ENCODE measurements at regions not wholly inside any gene's neighbourhood (a gene's known extent, or its start where the extent isn't known, plus 50 kb on each side); places are given as distances from the start of the nearest gene placed in this dataset.
"Not testable (repeated sequence)": the region's sequence is repeated elsewhere in the genome, so short reads cannot be mapped to it uniquely, and the experiment has no call there.

GRCh38 chr5:165035520-165035919 lies 1530.1 kb downstream of the MAT2B start:
- H3K4me3 Mint-ChIP-seq (ENCODE audit: unreplicated experiment): no peak overlapping the region
- DNase-seq (ENCODE audit: unreplicated experiment): peak; percentile 41
- no peak overlapping the region for H3K27ac Mint-ChIP-seq (ENCODE audit: low read depth, unreplicated experiment)
- no peaks in the 10 kb centered on the region for H3K9me3 Mint-ChIP-seq (ENCODE audit: unreplicated experiment)
- no TSS peak for BruUV-seq (replicated peaks)
- H3K27me3 Mint-ChIP-seq (ENCODE audit: insufficient read depth, unreplicated experiment): no peaks in the 10 kb centered on the region
- no peak for TF ChIP-seq CTCF (IDR thresholded peaks at IDR 0.05; ENCODE audit: unreplicated experiment)
- ChIA-PET CTCF (no interaction called here), POLR2A (interaction anchor here (0.7 kb wide), 1 partner anchor 34 kb away, joined by 4 read pairs; no protein-coding TSS in a partner anchor)
- no peaks in the 10 kb centered on the region for H3K36me3 Mint-ChIP-seq (ENCODE audit: insufficient read depth, unreplicated experiment)
- H3K4me1 Mint-ChIP-seq (ENCODE audit: insufficient read depth, unreplicated experiment): peaks cover 13% of the 10 kb centered on the region
- intact Hi-C loops (cut with micrococcal nuclease): no loop called here

DNA sequence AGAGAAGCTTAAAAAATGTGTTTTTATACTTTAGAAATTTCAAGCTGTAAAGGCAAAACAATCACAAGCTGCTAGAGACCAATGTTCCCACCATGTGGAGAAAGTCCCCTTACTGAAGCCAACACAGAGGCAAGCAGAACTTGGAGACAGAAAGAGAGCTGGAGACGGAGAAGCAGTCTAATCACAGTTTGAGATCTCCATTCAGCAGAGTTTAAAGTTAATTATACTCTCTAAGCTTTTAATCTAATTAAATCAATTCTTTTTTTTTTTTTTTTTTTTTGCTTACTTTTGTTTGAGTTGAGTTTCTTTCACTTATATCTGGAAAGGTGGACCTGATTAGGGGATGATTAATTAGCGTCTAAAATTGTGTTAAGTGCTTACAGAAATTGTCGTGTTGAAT lies 1534.3 kb downstream of the MAT2B start:
- POLR2A ChIA-PET: interaction anchor here (1.1 kb wide), 1 partner anchor 17 kb away, joined by 3 read pairs; no protein-coding TSS in a partner anchor
- no TSS peak for BruUV-seq (replicated peaks)
- no peak for DNase-seq (ENCODE audit: unreplicated experiment)
- no peak overlapping the region for H3K27ac Mint-ChIP-seq (ENCODE audit: low read depth, unreplicated experiment)
- no peaks in the 10 kb centered on the region for H3K36me3 Mint-ChIP-seq (ENCODE audit: insufficient read depth, unreplicated experiment)
- peaks cover 12% of the 10 kb centered on the region for H3K4me1 Mint-ChIP-seq (ENCODE audit: insufficient read depth, unreplicated experiment)
- TF ChIP-seq CTCF (IDR thresholded peaks at IDR 0.05; ENCODE audit: unreplicated experiment): no peak
- intact Hi-C loops (cut with micrococcal nuclease): no loop called here
- H3K27me3 Mint-ChIP-seq (ENCODE audit: insufficient read depth, unreplicated experiment): no peaks in the 10 kb centered on the region
- H3K9me3 Mint-ChIP-seq (ENCODE audit: unreplicated experiment): no peaks in the 10 kb centered on the region
- CTCF ChIA-PET: interaction anchor here (0.7 to 0.9 kb wide), 2 partner anchors 15 to 81 kb away, joined by 4 to 9 read pairs; no protein-coding TSS in a partner anchor
- no peak overlapping the region for H3K4me3 Mint-ChIP-seq (ENCODE audit: unreplicated experiment)

DNA sequence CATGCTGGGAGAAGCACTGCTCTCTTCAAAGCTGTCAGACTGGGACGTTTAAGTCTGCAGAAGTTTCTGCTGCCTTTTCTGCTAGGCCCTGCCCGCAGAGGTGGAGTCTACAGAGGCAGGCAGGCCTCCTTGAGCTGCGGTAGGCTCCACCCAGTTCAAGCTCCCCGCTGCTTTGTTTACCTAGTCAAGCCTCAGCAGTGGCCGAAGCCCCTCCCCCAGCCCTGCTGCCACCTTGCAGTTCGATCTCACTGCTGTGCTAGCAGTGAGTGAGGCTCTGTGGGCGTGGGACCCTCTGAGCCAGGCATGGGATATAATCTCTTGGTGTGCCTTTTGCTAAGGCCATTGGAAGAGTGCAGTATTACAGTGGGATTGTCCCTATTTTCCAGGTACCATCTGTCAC lies 1540.5 kb downstream of the MAT2B start:
- H3K27me3 Mint-ChIP-seq (ENCODE audit: insufficient read depth, unreplicated experiment); DNase-seq (ENCODE audit: unreplicated experiment); H3K4me3 Mint-ChIP-seq (ENCODE audit: unreplicated experiment); H3K27ac Mint-ChIP-seq (ENCODE audit: low read depth, unreplicated experiment); intact Hi-C loops (cut with micrococcal nuclease); H3K4me1 Mint-ChIP-seq (ENCODE audit: insufficient read depth, unreplicated experiment); H3K36me3 Mint-ChIP-seq (ENCODE audit: insufficient read depth, unreplicated experiment); BruUV-seq (replicated peaks); H3K9me3 Mint-ChIP-seq (ENCODE audit: unreplicated experiment): not testable (repeated sequence)
- CTCF ChIA-PET: interaction anchor here (0.7 kb wide), 1 partner anchor 1883 kb away, joined by 4 read pairs; no protein-coding TSS in a partner anchor
- POLR2A ChIA-PET: interaction anchor here (0.6 kb wide), 1 partner anchor 14 kb away, joined by 3 read pairs; no protein-coding TSS in a partner anchor

DNA sequence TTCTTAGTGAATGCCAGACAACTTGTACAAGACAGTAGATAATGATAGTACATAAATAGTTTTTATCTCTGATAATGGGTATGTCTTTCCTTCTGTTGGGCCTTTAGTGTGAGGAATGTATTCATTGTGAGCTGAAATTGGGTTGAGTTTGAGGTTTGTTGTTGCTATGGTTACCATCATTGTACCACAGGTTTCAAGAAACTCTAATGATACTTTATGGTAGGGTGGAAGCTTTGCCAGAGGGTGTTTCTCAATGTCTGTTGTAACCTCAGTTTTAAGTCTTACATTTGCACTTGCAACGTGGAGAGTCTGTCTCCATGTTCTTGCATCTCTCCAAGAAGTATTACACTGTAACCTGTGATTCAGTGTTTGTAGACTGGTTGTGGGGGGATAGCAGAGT lies 1550.1 kb downstream of the MAT2B start:
- peak; percentile 14 for DNase-seq (ENCODE audit: unreplicated experiment)
- POLR2A ChIA-PET: no interaction called here
- TF ChIP-seq CTCF (IDR thresholded peaks at IDR 0.05; ENCODE audit: unreplicated experiment): no peak
- Mint-ChIP-seq H3K4me3 (ENCODE audit: unreplicated experiment) (no peak overlapping the region), H3K27ac (ENCODE audit: low read depth, unreplicated experiment) (peak overlapping the region; percentile 9), H3K4me1 (ENCODE audit: insufficient read depth, unreplicated experiment) (peaks cover 16% of the 10 kb centered on the region), H3K36me3 (ENCODE audit: insufficient read depth, unreplicated experiment) (no peaks in the 10 kb centered on the region), H3K9me3 (ENCODE audit: unreplicated experiment) (peaks cover 13% of the 10 kb centered on the region), H3K27me3 (ENCODE audit: insufficient read depth, unreplicated experiment) (no peaks in the 10 kb centered on the region)
- intact Hi-C loops (cut with micrococcal nuclease): no loop called here
- CTCF ChIA-PET: no interaction called here
- BruUV-seq (replicated peaks): no TSS peak

GRCh38 chr5:165057145-165057544 lies 1551.7 kb downstream of the MAT2B start:
- ChIA-PET CTCF (interaction anchor here (1.0 to 1.1 kb wide), 2 partner anchors 20 to 166 kb away, joined by 3 to 4 read pairs; no protein-coding TSS in a partner anchor), POLR2A (interaction anchor here (0.6 to 1.4 kb wide), 3 partner anchors 17 to 29 kb away, joined by 3 to 4 read pairs (median 3); no protein-coding TSS in a partner anchor)
- Mint-ChIP-seq H3K36me3 (ENCODE audit: insufficient read depth, unreplicated experiment) (no peaks in the 10 kb centered on the region), H3K4me3 (ENCODE audit: unreplicated experiment) (no peak overlapping the region), H3K27ac (ENCODE audit: low read depth, unreplicated experiment) (peak overlapping the region; percentile 69), H3K9me3 (ENCODE audit: unreplicated experiment) (peaks cover 17% of the 10 kb centered on the region), H3K4me1 (ENCODE audit: insufficient read depth, unreplicated experiment) (peaks cover 16% of the 10 kb centered on the region), H3K27me3 (ENCODE audit: insufficient read depth, unreplicated experiment) (no peaks in the 10 kb centered on the region)
- DNase-seq (ENCODE audit: unreplicated experiment): peak; percentile 61
- intact Hi-C loops (cut with micrococcal nuclease): no loop called here
- BruUV-seq (replicated peaks): no TSS peak
- no peak for TF ChIP-seq CTCF (IDR thresholded peaks at IDR 0.05; ENCODE audit: unreplicated experiment)

Measured in MCF 10A (cell line).